Endodermal cell (in vitro differentiated cells): ENCODE measurements at regions not wholly inside any gene's neighbourhood (a gene's known extent, or its start where the extent isn't known, plus 50 kb on each side); places are given as distances from the start of the nearest gene placed in this dataset.

Source experiments
- DNase-seq: peaks from one replicate; pipeline ENCODE4 v3.0.0-alpha.2; 2017
- H3K27ac ChIP-seq: 2 replicates; pipeline ENCODE4 v1.5.1; 2013; ENCODE audit warnings: mild to moderate bottlenecking, low read depth, low read length, moderate library complexity
- H3K27me3 ChIP-seq: 2 replicates; pipeline ENCODE4 v1.6.1; 2013; ENCODE audit warnings: mild to moderate bottlenecking, low read length, moderate library complexity; ENCODE audit not compliant: insufficient read depth, control insufficient read depth, poor library complexity, severe bottlenecking
- H3K36me3 ChIP-seq: 2 replicates; pipeline ENCODE4 v1.7.0; 2013; ENCODE audit warnings: mild to moderate bottlenecking, low read length, moderate library complexity; ENCODE audit not compliant: control insufficient read depth, insufficient read depth
- H3K4me1 ChIP-seq: one replicate; pipeline ENCODE4 v1.7.0; 2013; ENCODE audit warnings: low read length; ENCODE audit not compliant: control insufficient read depth, insufficient read depth
- H3K4me3 ChIP-seq: 2 replicates; pipeline ENCODE4 v1.5.1; 2013; ENCODE audit warnings: mild to moderate bottlenecking, low read length, moderate library complexity
- H3K9ac ChIP-seq: 2 replicates; pipeline ENCODE4 v1.6.1; 2013; ENCODE audit warnings: mild to moderate bottlenecking, low read length, moderate library complexity; ENCODE audit not compliant: poor library complexity, severe bottlenecking; ENCODE audit errors: extremely low read depth
- H3K9me3 ChIP-seq: 2 replicates; pipeline ENCODE4 v1.6.1; 2013; ENCODE audit warnings: mild to moderate bottlenecking, low read length, moderate library complexity; ENCODE audit not compliant: control insufficient read depth
- H3K27ac Mint-ChIP-seq: 2 replicates; pipeline ENCODE4 v1.8.0; 2020; ENCODE audit warnings: mixed read lengths
- H3K27me3 Mint-ChIP-seq: 2 replicates; pipeline ENCODE4 v1.8.0; 2021; ENCODE audit warnings: mild to moderate bottlenecking, mixed read lengths; ENCODE audit not compliant: insufficient read depth
- H3K36me3 Mint-ChIP-seq: 2 replicates; pipeline ENCODE4 v1.8.0; 2020; ENCODE audit warnings: low read depth, mixed read lengths
- H3K4me1 Mint-ChIP-seq: 2 replicates; pipeline ENCODE4 v1.8.0; 2020; ENCODE audit warnings: mixed read lengths
- H3K4me3 Mint-ChIP-seq: 2 replicates; pipeline ENCODE4 v1.8.0; 2020; ENCODE audit warnings: mild to moderate bottlenecking, moderate library complexity, mixed read lengths
- H3K9me3 Mint-ChIP-seq: 2 replicates; pipeline ENCODE4 v1.8.0; 2020; ENCODE audit warnings: mild to moderate bottlenecking, mixed read lengths
- WGBS, 2 experiments: methylation state at CpG; one replicate each; pipeline versions ENCODE4 v1.1.5 to v1.1.7; 2013; ENCODE audit warnings: missing lambda C conversion rate in 2 of 2, mixed read lengths in 1 of 2; ENCODE audit not compliant: insufficient coverage in 1 of 2, insufficient read length in 1 of 2; 5-methylcytosine and 5-hydroxymethylcytosine counted together
- TF ChIP-seq, protein P1 (sequence below): fragments of 200-600 bp; sonication (generic); conservative IDR thresholded peaks from 2 replicates; pipeline ENCODE4 v1.5.0; 2021; ENCODE audit warnings: antibody characterized with exemption, mild to moderate bottlenecking

DNA sequence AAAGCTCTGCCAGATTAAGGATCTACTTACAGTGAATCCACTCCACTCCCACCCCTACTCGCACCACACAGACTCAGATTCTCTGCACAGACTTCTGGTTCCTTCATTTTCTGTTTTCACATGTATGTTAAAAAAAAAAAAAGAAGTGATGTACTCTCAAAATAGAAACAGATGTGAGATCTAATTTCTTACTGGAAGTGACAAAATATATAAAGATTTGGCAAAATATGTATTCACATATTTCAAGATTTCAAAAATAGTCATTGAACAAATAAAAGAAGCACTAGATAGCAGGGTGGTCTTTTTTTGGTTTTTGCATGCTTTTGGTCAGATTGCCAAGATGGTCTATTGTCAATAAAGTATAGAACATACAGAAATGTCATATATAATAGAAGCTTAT lies 379.2 kb downstream of the TMEM167A start:
- no peaks in the 10 kb centered on the region for H3K4me1 ChIP-seq
- Mint-ChIP-seq H3K36me3 (no peaks in the 10 kb centered on the region), H3K27me3 (no peaks in the 10 kb centered on the region), H3K9me3 (no peaks in the 10 kb centered on the region), H3K27ac (no peak overlapping the region), H3K4me3 (no peak overlapping the region), H3K4me1 (no peaks in the 10 kb centered on the region)
- no peak overlapping the region for H3K9ac ChIP-seq
- no peaks in the 10 kb centered on the region for H3K9me3 ChIP-seq
- no peak for DNase-seq
- no peaks in the 10 kb centered on the region for H3K36me3 ChIP-seq
- H3K27ac ChIP-seq, result no peak overlapping the region
- H3K27me3 ChIP-seq, result no peaks in the 10 kb centered on the region
- 93% methylated on average over 1 of the region's 1 CpG; no CpG with 5 or more reads in 1 of the 2 experiments for WGBS, 2 experiments
- H3K4me3 ChIP-seq, result no peak overlapping the region
- TF ChIP-seq, protein P1, sequence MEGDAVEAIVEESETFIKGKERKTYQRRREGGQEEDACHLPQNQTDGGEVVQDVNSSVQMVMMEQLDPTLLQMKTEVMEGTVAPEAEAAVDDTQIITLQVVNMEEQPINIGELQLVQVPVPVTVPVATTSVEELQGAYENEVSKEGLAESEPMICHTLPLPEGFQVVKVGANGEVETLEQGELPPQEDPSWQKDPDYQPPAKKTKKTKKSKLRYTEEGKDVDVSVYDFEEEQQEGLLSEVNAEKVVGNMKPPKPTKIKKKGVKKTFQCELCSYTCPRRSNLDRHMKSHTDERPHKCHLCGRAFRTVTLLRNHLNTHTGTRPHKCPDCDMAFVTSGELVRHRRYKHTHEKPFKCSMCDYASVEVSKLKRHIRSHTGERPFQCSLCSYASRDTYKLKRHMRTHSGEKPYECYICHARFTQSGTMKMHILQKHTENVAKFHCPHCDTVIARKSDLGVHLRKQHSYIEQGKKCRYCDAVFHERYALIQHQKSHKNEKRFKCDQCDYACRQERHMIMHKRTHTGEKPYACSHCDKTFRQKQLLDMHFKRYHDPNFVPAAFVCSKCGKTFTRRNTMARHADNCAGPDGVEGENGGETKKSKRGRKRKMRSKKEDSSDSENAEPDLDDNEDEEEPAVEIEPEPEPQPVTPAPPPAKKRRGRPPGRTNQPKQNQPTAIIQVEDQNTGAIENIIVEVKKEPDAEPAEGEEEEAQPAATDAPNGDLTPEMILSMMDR, result no peak

DNA sequence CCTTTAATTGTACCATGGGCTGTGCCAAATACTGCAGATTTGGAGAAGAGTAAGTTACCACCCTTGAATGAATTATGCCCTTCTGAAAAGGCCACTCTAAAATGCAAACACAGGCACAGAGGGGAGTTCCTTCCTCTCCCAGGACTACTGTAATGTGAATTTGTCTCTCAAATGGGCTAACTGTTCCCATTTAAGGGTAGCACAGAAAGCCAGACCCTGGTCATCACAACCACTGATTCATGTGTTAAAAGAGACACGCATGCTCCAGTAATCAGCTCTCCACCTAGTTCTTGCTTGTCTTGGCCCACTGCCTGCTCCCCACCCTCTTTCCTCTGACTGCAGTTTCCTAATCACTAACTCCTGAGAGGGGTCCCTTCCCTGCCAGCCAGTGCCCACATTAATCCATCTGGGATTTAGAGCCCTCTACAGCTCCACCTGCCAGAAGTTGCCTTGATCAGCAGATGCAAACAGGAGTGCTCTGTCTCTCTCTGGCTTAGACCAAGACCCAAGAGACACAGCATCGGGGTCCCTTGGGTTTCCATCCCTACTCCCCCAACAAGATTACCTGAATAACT lies 382.4 kb downstream of the TMEM167A start:
- Mint-ChIP-seq H3K27me3 (no peaks in the 10 kb centered on the region), H3K4me3 (no peak overlapping the region), H3K36me3 (no peaks in the 10 kb centered on the region), H3K9me3 (no peaks in the 10 kb centered on the region), H3K27ac (no peak overlapping the region), H3K4me1 (no peaks in the 10 kb centered on the region)
- DNase-seq, result no peak
- Histone ChIP-seq H3K9me3 (no peaks in the 10 kb centered on the region), H3K4me3 (no peak overlapping the region), H3K36me3 (no peaks in the 10 kb centered on the region), H3K9ac (no peak overlapping the region), H3K4me1 (no peaks in the 10 kb centered on the region), H3K27ac (no peak overlapping the region), H3K27me3 (no peaks in the 10 kb centered on the region)
- TF ChIP-seq, protein P1, result no peak
- 50 to 91% methylated on average over 1 to 2 of the region's 2 CpGs for WGBS, 2 experiments

DNA sequence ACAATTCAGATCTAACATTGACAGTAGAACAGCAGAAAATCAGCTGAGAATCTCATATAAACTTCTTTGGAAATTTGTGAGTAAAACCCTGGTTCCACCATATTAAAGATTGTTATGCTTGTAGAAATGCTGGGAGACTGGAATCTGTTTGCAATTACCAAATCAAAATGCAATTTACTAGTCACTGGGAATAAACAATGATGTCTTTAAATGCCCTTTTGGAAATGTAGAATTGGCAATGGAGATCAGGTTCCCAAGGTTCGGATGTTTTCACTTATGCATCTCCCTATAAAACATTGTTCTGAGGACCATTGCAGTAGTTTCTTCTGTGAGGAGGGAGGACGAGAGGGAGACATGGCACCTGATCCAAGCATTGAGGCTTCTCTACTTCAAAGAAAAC lies 384.4 kb downstream of the TMEM167A start:
- Histone ChIP-seq H3K27ac (no peak overlapping the region), H3K4me3 (no peak overlapping the region), H3K36me3 (no peaks in the 10 kb centered on the region), H3K9ac (no peak overlapping the region), H3K4me1 (no peaks in the 10 kb centered on the region), H3K9me3 (no peaks in the 10 kb centered on the region), H3K27me3 (no peaks in the 10 kb centered on the region)
- Mint-ChIP-seq H3K27me3 (no peaks in the 10 kb centered on the region), H3K27ac (no peak overlapping the region), H3K36me3 (no peaks in the 10 kb centered on the region), H3K4me1 (no peaks in the 10 kb centered on the region), H3K9me3 (no peaks in the 10 kb centered on the region), H3K4me3 (no peak overlapping the region)
- DNase-seq, result no peak
- WGBS, 2 experiments, result 92% methylated on average over 2 of the region's 2 CpGs
- TF ChIP-seq, protein P1, result no peak
